GM08714 (cell line): ENCODE measurements at regions not wholly inside any gene's neighbourhood (a gene's known extent, or its start where the extent isn't known, plus 50 kb on each side); places are given as distances from the start of the nearest gene placed in this dataset.

Source experiments
- H3K4me3 ChIP-seq: fragments of 200-500 bp; sonication (Bioruptor generic); 2 replicates; pipeline ENCODE4 v1.5.1; 2014; ENCODE audit warnings: mild to moderate bottlenecking, low read length, inconsistent platforms
- ZNF274 ChIP-seq: IDR thresholded peaks from 2 replicates; pipeline ENCODE4 v1.6.1; 2012; ENCODE audit warnings: mild to moderate bottlenecking, low read depth, low read length

GRCh38 chr2:12051831-12052230, 305.4 kb downstream of the LPIN1 start:
- no peak overlapping the region for H3K4me3 ChIP-seq
- TF ChIP-seq ZNF274, result no peak

GRCh38 chr2:12052796-12053195, 306.4 kb downstream of the LPIN1 start:
- TF ChIP-seq ZNF274, result no peak
- H3K4me3 ChIP-seq, result no peak overlapping the region

- TF ChIP-seq ZNF274, result no peak
- no peak overlapping the region for H3K4me3 ChIP-seq
These were observed 308.7 kb downstream of the LPIN1 start for GRCh38 chr2:12054956-12055618.

- no peak overlapping the region; the same call in 1 of the 2 replicates for H3K4me3 ChIP-seq
- TF ChIP-seq ZNF274, result no peak
These were observed 311.2 kb downstream of the LPIN1 start for GRCh38 chr2:12057436-12058166.

GRCh38 chr2:12059616-12060441, 313.4 kb downstream of the LPIN1 start:
- no peak for TF ChIP-seq ZNF274
- H3K4me3 ChIP-seq, result no peak overlapping the region

- H3K4me3 ChIP-seq, result no peak overlapping the region
- TF ChIP-seq ZNF274, result no peak
These were observed 314.5 kb downstream of the LPIN1 start for GRCh38 chr2:12060886-12061285.

- no peak for TF ChIP-seq ZNF274
- no peak overlapping the region for H3K4me3 ChIP-seq
These were observed 315.0 kb downstream of the LPIN1 start for GRCh38 chr2:12061286-12062052.

GRCh38 chr2:12062053-12062395, 315.6 kb downstream of the LPIN1 start:
- no peak for TF ChIP-seq ZNF274

GRCh38 chr2:12063210-12063609, 316.8 kb downstream of the LPIN1 start:
- no peak overlapping the region for H3K4me3 ChIP-seq
- TF ChIP-seq ZNF274, result no peak

More at GRCh38 chr2:12062053-12062395, 315.6 kb downstream of the LPIN1 start:
- no peak overlapping the region for H3K4me3 ChIP-seq

GRCh38 chr2:12064153-12064552, 317.7 kb downstream of the LPIN1 start:
- TF ChIP-seq ZNF274, result no peak
- no peak overlapping the region for H3K4me3 ChIP-seq

- no peak for TF ChIP-seq ZNF274
- no peak overlapping the region for H3K4me3 ChIP-seq
These were observed 319.7 kb downstream of the LPIN1 start for GRCh38 chr2:12066116-12066515.

- no peak overlapping the region for H3K4me3 ChIP-seq
- TF ChIP-seq ZNF274, result no peak
These were observed 320.6 kb downstream of the LPIN1 start for GRCh38 chr2:12066986-12067385.

- no peak overlapping the region for H3K4me3 ChIP-seq
- TF ChIP-seq ZNF274, result no peak
These were observed 322.5 kb downstream of the LPIN1 start for GRCh38 chr2:12068796-12069538.

GRCh38 chr2:12070153-12070552, 323.7 kb downstream of the LPIN1 start:
- H3K4me3 ChIP-seq, result no peak overlapping the region

More at GRCh38 chr2:12070153-12070552, 323.7 kb downstream of the LPIN1 start:
- no peak for TF ChIP-seq ZNF274
